CD4-positive, alpha-beta T cell (primary cell): ENCODE measurements at regions not wholly inside any gene's neighbourhood (a gene's known extent, or its start where the extent isn't known, plus 50 kb on each side); places are given as distances from the start of the nearest gene placed in this dataset.

ENCODE experiments used
- ATAC-seq: fragments of 200-7000 bp; cut with Tn5 transposase; one replicate; pipeline ENCODE4 v1.10.0; 2022; ENCODE audit warnings: mild to moderate bottlenecking; ENCODE audit not compliant: poor library complexity
- CTCF ChIA-PET: fragments of 350-600 bp; sonication (Branson Sonifier 250); formaldehyde crosslinking; loops from one replicate; lab custom pipeline; 2021; ENCODE audit warnings: antibody characterized with exemption, inconsistent platforms; lab: Charles Lee
- POLR2A ChIA-PET: fragments of 350-600 bp; sonication (Branson Sonifier 250); formaldehyde crosslinking; loops from one replicate; lab custom pipeline; 2021; ENCODE audit warnings: antibody characterized with exemption, inconsistent platforms; lab: Charles Lee
- DNase-seq, 14 experiments: peaks; one replicate each; pipeline ENCODE4 v3.0.0-alpha.2; 2013 to 2020; ENCODE audit warnings: mixed read lengths in 2 of 14
- H3K27ac ChIP-seq, 2 donors: one replicate each; pipeline versions ENCODE4 v1.5.1 to v1.7.0; 2013; ENCODE audit warnings: low read length in 2 of 2, low read depth in 1 of 2, mild to moderate bottlenecking in 1 of 2
- H3K27me3 ChIP-seq, 2 experiments: 1 replicate in 1 of 2; 2 replicates in 1 of 2; pipeline versions ENCODE4 v1.6.1 to v1.7.0; 2013; ENCODE audit warnings: low read length in 2 of 2, control low read depth in 1 of 2, mild to moderate bottlenecking in 1 of 2, moderate library complexity in 1 of 2; ENCODE audit not compliant: insufficient read depth in 2 of 2, control insufficient read depth in 1 of 2
- H3K36me3 ChIP-seq: one replicate; pipeline ENCODE4 v1.6.1; 2013; ENCODE audit warnings: low read length, control low read depth; ENCODE audit not compliant: insufficient read depth
- H3K4me1 ChIP-seq: one replicate; pipeline ENCODE4 v1.6.1; 2013; ENCODE audit warnings: low read length, control low read depth; ENCODE audit not compliant: insufficient read depth
- H3K4me3 ChIP-seq: one replicate; pipeline ENCODE4 v1.5.1; 2013; ENCODE audit warnings: mild to moderate bottlenecking, low read length, moderate library complexity
- H3K9me3 ChIP-seq, 2 experiments: 1 replicate in 1 of 2; 2 replicates in 1 of 2; pipeline versions ENCODE4 v1.6.1 to v1.7.0; 2013; ENCODE audit warnings: low read length in 2 of 2, mild to moderate bottlenecking in 2 of 2, control low read depth in 1 of 2, moderate library complexity in 1 of 2; ENCODE audit not compliant: control insufficient read depth in 1 of 2, insufficient read depth in 1 of 2
- H3K27ac Mint-ChIP-seq: one replicate; pipeline ENCODE4 v1.8.0; 2020; ENCODE audit warnings: mixed read lengths
- H3K27me3 Mint-ChIP-seq: one replicate; pipeline ENCODE4 v1.8.0; 2021; ENCODE audit warnings: mixed read lengths
- H3K36me3 Mint-ChIP-seq: one replicate; pipeline ENCODE4 v1.8.0; 2021; ENCODE audit warnings: low read depth, mixed read lengths
- H3K4me1 Mint-ChIP-seq: one replicate; pipeline ENCODE4 v1.8.0; 2021; ENCODE audit warnings: low read depth, mixed read lengths
- H3K4me3 Mint-ChIP-seq: one replicate; pipeline ENCODE4 v1.8.0; 2020; ENCODE audit warnings: mild to moderate bottlenecking, mixed read lengths
- H3K9me3 Mint-ChIP-seq: one replicate; pipeline ENCODE4 v1.8.0; 2020; ENCODE audit warnings: mixed read lengths
- CTCF ChIP-seq: fragments of 200-600 bp; IDR thresholded peaks from one replicate; pipeline ENCODE4 v1.8.0; 2022; ENCODE audit warnings: antibody characterized with exemption, mild to moderate bottlenecking
- intact Hi-C, 2 experiments: fragments of 100-400 bp; cut with DNase I in 1 of 2; cut with micrococcal nuclease in 1 of 2; formaldehyde crosslinking; loops; one replicate each; pipeline versions ENCODE4 v1.15.1 to v1.9.0; 2023 to 2025; cut with DNase I, micrococcal nuclease

DNA sequence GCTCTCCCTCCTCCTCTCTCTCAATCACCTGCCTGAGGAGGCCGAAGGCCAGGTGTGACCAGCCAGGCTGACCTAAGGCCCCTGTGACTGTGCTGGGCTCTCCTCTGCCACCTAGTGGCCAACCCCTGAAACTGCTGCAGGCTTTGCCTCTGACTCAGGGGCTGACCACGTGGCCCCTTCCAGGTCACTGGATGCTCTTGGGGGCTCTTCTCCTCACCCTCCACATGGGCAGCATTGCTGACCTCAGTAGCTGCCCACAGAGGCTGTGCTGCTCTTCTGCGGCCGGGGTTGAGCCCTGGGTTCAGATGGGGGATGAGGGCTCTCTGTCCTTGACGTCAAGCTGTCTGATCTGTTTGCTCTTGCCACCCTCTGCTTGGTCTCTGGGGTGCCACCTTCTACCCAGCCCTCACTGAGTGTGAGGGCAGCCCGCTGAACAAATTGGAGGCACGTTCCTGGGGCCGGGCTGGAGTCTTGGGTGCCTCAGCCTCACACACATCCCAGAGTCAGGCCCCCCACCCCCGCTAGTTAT is 122.7 kb downstream of the TWIST2 start:
- peak; percentile 5 to 65 (median 28) for DNase-seq
- Mint-ChIP-seq H3K27ac (no peak overlapping the region), H3K36me3 (no peaks in the 10 kb centered on the region), H3K4me3 (no peak overlapping the region), H3K9me3 (peaks cover 7% of the 10 kb centered on the region), H3K27me3 (peaks cover 39% of the 10 kb centered on the region), H3K4me1 (no peaks in the 10 kb centered on the region)
- peak; percentile 46 for ATAC-seq
- Histone ChIP-seq H3K36me3 (no peaks in the 10 kb centered on the region), H3K4me3 (no peak overlapping the region), H3K9me3 (peaks cover 12 to 18% of the 10 kb centered on the region in 2 experiments), H3K27me3 (peaks cover 14 to 26% of the 10 kb centered on the region in 2 experiments), H3K27ac (no peak overlapping the region), H3K4me1 (peaks cover 3% of the 10 kb centered on the region)
- intact Hi-C loops = no loop called here
- ChIA-PET POLR2A (no interaction called here), CTCF (no interaction called here)
- TF ChIP-seq CTCF = peak; percentile 98

GRCh38 chr2:238971318-238972145 is 123.6 kb downstream of the TWIST2 start:
- Histone ChIP-seq H3K4me3 (no peak overlapping the region), H3K27me3 (peaks cover 14 to 26% of the 10 kb centered on the region in 2 experiments), H3K27ac (no peak overlapping the region), H3K9me3 (peaks cover 16 to 17% of the 10 kb centered on the region in 2 experiments), H3K36me3 (no peaks in the 10 kb centered on the region), H3K4me1 (peaks cover 3% of the 10 kb centered on the region)
- intact Hi-C loops = no loop called here
- Mint-ChIP-seq H3K27me3 (peaks cover 42% of the 10 kb centered on the region), H3K4me3 (no peak overlapping the region), H3K9me3 (peaks cover 11% of the 10 kb centered on the region), H3K36me3 (no peaks in the 10 kb centered on the region), H3K4me1 (no peaks in the 10 kb centered on the region), H3K27ac (no peak overlapping the region)
- ATAC-seq = no peak
- DNase-seq = no peak
- TF ChIP-seq CTCF = no peak
- ChIA-PET POLR2A (no interaction called here), CTCF (no interaction called here)

DNA sequence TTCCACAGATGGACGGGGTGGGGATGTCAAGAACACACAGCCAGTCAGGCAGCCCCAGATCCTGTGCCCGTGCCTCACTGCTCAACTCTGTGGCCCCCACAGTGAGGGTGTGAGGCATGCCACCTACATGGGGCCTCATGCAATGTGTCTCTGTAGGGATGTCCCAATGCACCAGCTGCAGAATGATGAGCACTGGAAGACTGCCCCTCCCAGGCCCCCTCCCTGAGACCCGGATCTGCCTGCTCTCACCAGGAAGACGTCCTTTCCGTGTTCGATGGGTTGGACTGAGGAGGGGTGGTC is 124.2 kb downstream of the TWIST2 start:
- no peak for DNase-seq
- peaks cover 14 to 26% of the 10 kb centered on the region in 2 experiments for H3K27me3 ChIP-seq
- POLR2A ChIA-PET = no interaction called here
- Mint-ChIP-seq H3K4me1 (no peaks in the 10 kb centered on the region), H3K27me3 (peaks cover 42% of the 10 kb centered on the region), H3K9me3 (peaks cover 12% of the 10 kb centered on the region), H3K27ac (no peak overlapping the region), H3K4me3 (no peak overlapping the region), H3K36me3 (no peaks in the 10 kb centered on the region)
- H3K27ac ChIP-seq = no peak overlapping the region
- intact Hi-C loops = no loop called here
- no peaks in the 10 kb centered on the region for H3K36me3 ChIP-seq
- H3K4me1 ChIP-seq = peaks cover 3% of the 10 kb centered on the region
- ATAC-seq = no peak
- H3K4me3 ChIP-seq = no peak overlapping the region
- TF ChIP-seq CTCF = no peak
- CTCF ChIA-PET = no interaction called here
- peaks cover 14 to 17% of the 10 kb centered on the region in 2 experiments for H3K9me3 ChIP-seq
